B cell (primary cell): ENCODE measurements at regions not wholly inside any gene's neighbourhood (a gene's known extent, or its start where the extent isn't known, plus 50 kb on each side); places are given as distances from the start of the nearest gene placed in this dataset.
A peak's percentile ranks its signal among the peaks of the same experiment; 100 is the strongest.

Experiments used
- ATAC-seq: fragments of 200-7000 bp; cut with Tn5 transposase; one replicate; pipeline ENCODE4 v1.10.0; 2021; ENCODE audit warnings: low read depth, mild to moderate bottlenecking, moderate number of reproducible peaks, moderate library complexity
- CTCF ChIA-PET: fragments of 350-600 bp; sonication (Branson Sonifier 250); formaldehyde crosslinking; loops from one replicate; lab custom pipeline; 2021; ENCODE audit warnings: antibody characterized with exemption, inconsistent platforms; lab: Charles Lee
- POLR2A ChIA-PET: fragments of 350-600 bp; sonication (Branson Sonifier 250); formaldehyde crosslinking; loops from one replicate; lab custom pipeline; 2021; ENCODE audit warnings: antibody characterized with exemption; lab: Charles Lee
- DNase-seq: peaks from one replicate; pipeline ENCODE4 v3.0.0; 2013
- H2AFZ ChIP-seq: 2 replicates; pipeline ENCODE4 v1.6.1; 2012; ENCODE audit warnings: mild to moderate bottlenecking, low read depth, low read length; ENCODE audit not compliant: insufficient read depth, poor library complexity, severe bottlenecking
- H3K27ac ChIP-seq, 2 donors: 1 replicate in 1 of 2; 2 replicates in 1 of 2; pipeline ENCODE4 v1.5.1; 2012 to 2013; ENCODE audit warnings: low read length in 2 of 2, mild to moderate bottlenecking in 2 of 2, moderate library complexity in 1 of 2
- H3K27me3 ChIP-seq, 4 experiments: fragments of 200-600 bp in 1 of 4; sonication (generic) in 1 of 4; replicated peaks in 1 of 4; 1 replicate in 2 of 4; 2 replicates in 2 of 4; pipeline versions ENCODE4 v1.6.1 to v1.7.0; 2013 to 2016; ENCODE audit warnings: low read length in 3 of 4, mild to moderate bottlenecking in 2 of 4, mixed read lengths in 1 of 4, moderate library complexity in 1 of 4; ENCODE audit not compliant: insufficient read depth in 4 of 4, control insufficient read depth in 3 of 4; ENCODE audit errors: control extremely low read depth in 1 of 4
- H3K36me3 ChIP-seq, 2 experiments: replicated peaks in 1 of 2; 1 replicate in 1 of 2; 2 replicates in 1 of 2; pipeline versions ENCODE4 v1.6.1 to v1.7.1; 2013; ENCODE audit warnings: low read length in 1 of 2; ENCODE audit not compliant: insufficient read depth in 2 of 2, control insufficient read depth in 1 of 2; ENCODE audit errors: control extremely low read depth in 1 of 2, extremely low read depth in 1 of 2
- H3K4me1 ChIP-seq, 2 donors: fragments of 200-600 bp in 1 of 2; sonication (generic) in 1 of 2; 1 replicate in 1 of 2; 2 replicates in 1 of 2; pipeline versions ENCODE4 v1.5.1 to v1.6.1; 2013 to 2017; ENCODE audit warnings: low read length in 2 of 2; ENCODE audit not compliant: control insufficient read depth in 2 of 2, insufficient read depth in 2 of 2
- H3K4me2 ChIP-seq: replicated peaks from 2 replicates; pipeline ENCODE3; 2012; ENCODE audit warnings: mild to moderate bottlenecking, low read depth, low read length; ENCODE audit not compliant: poor library complexity, severe bottlenecking
- H3K4me3 ChIP-seq, 5 experiments: fragments of 200-600 bp in 1 of 5; sonication (generic) in 1 of 5; 1 replicate in 3 of 5; 2 replicates in 2 of 5; pipeline versions ENCODE4 v1.5.1 to v1.7.0; 2011 to 2016; ENCODE audit warnings: low read length in 4 of 5, mild to moderate bottlenecking in 4 of 5, low read depth in 2 of 5, control low read depth in 1 of 5, moderate library complexity in 1 of 5; ENCODE audit not compliant: insufficient read depth in 1 of 5; ENCODE audit errors: control extremely low read depth in 1 of 5, extremely low read depth in 1 of 5
- H3K79me2 ChIP-seq: fragments of 200-600 bp; sonication (generic); one replicate; pipeline ENCODE4 v1.6.0; 2016; ENCODE audit warnings: low read length; ENCODE audit not compliant: control insufficient read depth, insufficient read depth
- H3K9ac ChIP-seq: fragments of 200-600 bp; sonication (generic); 2 replicates; pipeline ENCODE4 v1.6.1; 2017; ENCODE audit warnings: mild to moderate bottlenecking, low read length, moderate library complexity
- H3K9me3 ChIP-seq, 3 donors: one replicate each; pipeline versions ENCODE4 v1.6.1 to v1.7.1; 2013; ENCODE audit warnings: low read length in 2 of 3; ENCODE audit not compliant: control insufficient read depth in 2 of 3, insufficient read depth in 1 of 3; ENCODE audit errors: control extremely low read depth in 1 of 3
- H4K20me1 ChIP-seq: 2 replicates; pipeline ENCODE4 v1.6.0; 2012; ENCODE audit warnings: mild to moderate bottlenecking, low read length; ENCODE audit not compliant: insufficient read depth, control insufficient read depth, poor library complexity, severe bottlenecking
- H3K27ac Mint-ChIP-seq: one replicate; pipeline ENCODE4 v1.8.0; 2021; ENCODE audit warnings: mixed read lengths
- H3K27me3 Mint-ChIP-seq: one replicate; pipeline ENCODE4 v1.8.0; 2021; ENCODE audit warnings: mixed read lengths
- H3K4me1 Mint-ChIP-seq: one replicate; pipeline ENCODE4 v1.8.0; 2021; ENCODE audit warnings: mixed read lengths
- H3K4me3 Mint-ChIP-seq: one replicate; pipeline ENCODE4 v1.8.0; 2021; ENCODE audit warnings: mixed read lengths
- H3K9me3 Mint-ChIP-seq: one replicate; pipeline ENCODE4 v1.8.0; 2022; ENCODE audit warnings: mixed read lengths; ENCODE audit not compliant: insufficient read depth
- CTCF ChIP-seq: fragments of 200-600 bp; IDR thresholded peaks from one replicate; pipeline ENCODE4 v1.8.0; 2022; ENCODE audit warnings: antibody characterized with exemption, mild to moderate bottlenecking
- EZH2 ChIP-seq: IDR thresholded peaks from 2 replicates; pipeline ENCODE4 v1.6.1; 2012; ENCODE audit warnings: borderline replicate concordance, low read depth, mild to moderate bottlenecking, moderate library complexity, low read length; ENCODE audit not compliant: insufficient read depth, poor library complexity, severe bottlenecking
- WGBS: methylation state at CpG from one replicate; pipeline ENCODE4 v1.1.5; 2013; ENCODE audit warnings: missing lambda C conversion rate; ENCODE audit not compliant: insufficient coverage; 5-methylcytosine and 5-hydroxymethylcytosine counted together
- intact Hi-C: fragments of 100-400 bp; cut with micrococcal nuclease; formaldehyde crosslinking; loops from one replicate; pipeline ENCODE4 v1.10.0; 2022

- WGBS = 100% methylated on average over 1 of the region's 1 CpG
- H3K9me3 ChIP-seq = no peaks in the 10 kb centered on the region
- CTCF ChIA-PET = interaction anchor here (0.7 to 1.6 kb wide), 4 partner anchors 10 to 43 kb away, joined by 3 to 4 read pairs (median 4); no protein-coding TSS in a partner anchor
- DNase-seq (no peak), ATAC-seq (no peak)
- TF ChIP-seq CTCF (no peak), EZH2 (no peak)
- POLR2A ChIA-PET = interaction anchor here (0.7 to 1.4 kb wide), 3 partner anchors 21 to 175 kb away, joined by 3 to 5 read pairs (median 3); partner anchors contain the start of gene ATP2B1
- no peak overlapping the region for H3K4me3 ChIP-seq
- no peak overlapping the region for H3K4me2 ChIP-seq
- Mint-ChIP-seq H3K9me3 (peaks cover 2% of the 10 kb centered on the region), H3K27me3 (no peaks in the 10 kb centered on the region), H3K4me1 (peaks cover 39% of the 10 kb centered on the region), H3K4me3 (no peak overlapping the region), H3K27ac (peak overlapping the region; percentile 28)
- H3K36me3 ChIP-seq = no peaks in the 10 kb centered on the region
- H3K27me3 ChIP-seq = no peaks in the 10 kb centered on the region
- intact Hi-C loops = no loop called here
- no peaks in the 10 kb centered on the region for H3K79me2 ChIP-seq
- peaks cover 32 to 38% of the 10 kb centered on the region in 2 donors for H3K4me1 ChIP-seq
- no peak overlapping the region for H3K27ac ChIP-seq
- no peaks in the 10 kb centered on the region for H4K20me1 ChIP-seq
- no peak overlapping the region for H2AFZ ChIP-seq
- H3K9ac ChIP-seq = no peak overlapping the region
Measured at GRCh38 chr12:89884416-89884898, 175.8 kb upstream of the ATP2B1 start.

- no peak for ATAC-seq
Measured at GRCh38 chr12:89883630-89884389, 175.2 kb upstream of the ATP2B1 start.

More at GRCh38 chr12:89883630-89884389, 175.2 kb upstream of the ATP2B1 start:
- Histone ChIP-seq H3K36me3 (no peaks in the 10 kb centered on the region), H3K9me3 (no peaks in the 10 kb centered on the region), H3K9ac (no peak overlapping the region), H2AFZ (no peak overlapping the region), H3K79me2 (no peaks in the 10 kb centered on the region), H3K4me1 (peaks cover 39 to 44% of the 10 kb centered on the region in 2 donors), H3K4me2 (no peak overlapping the region), H3K27me3 (no peaks in the 10 kb centered on the region), H3K27ac (peak overlapping the region in 1 of 2 donors; percentile 94), H4K20me1 (no peaks in the 10 kb centered on the region), H3K4me3 (no peak overlapping the region)
- intact Hi-C loops = no loop called here
- no peak overlapping the region for H3K4me3 Mint-ChIP-seq
- DNase-seq = no peak
- H3K27me3 Mint-ChIP-seq = no peaks in the 10 kb centered on the region
- peak overlapping the region; percentile 55 for H3K27ac Mint-ChIP-seq
- POLR2A ChIA-PET = interaction anchor here (0.7 to 1.4 kb wide), 3 partner anchors 21 to 174 kb away, joined by 3 to 5 read pairs (median 3); partner anchors contain the start of gene ATP2B1
- WGBS = no CpG with 5 or more reads among the region's 4 CpGs
- H3K4me1 Mint-ChIP-seq = peaks cover 44% of the 10 kb centered on the region
- H3K9me3 Mint-ChIP-seq = peaks cover 2% of the 10 kb centered on the region
- TF ChIP-seq EZH2 = no peak
- TF ChIP-seq CTCF = no peak
- CTCF ChIA-PET = interaction anchor here (0.7 to 1.6 kb wide), 4 partner anchors 10 to 44 kb away, joined by 3 to 4 read pairs (median 4); no protein-coding TSS in a partner anchor
